Tibial nerve (tissue), 3 donors: ENCODE measurements at regions not wholly inside any gene's neighbourhood (a gene's known extent, or its start where the extent isn't known, plus 50 kb on each side); places are given as distances from the start of the nearest gene placed in this dataset.

Experiments
- POLR2A ChIP-seq, 2 donors: fragments of 450-650 bp; IDR thresholded peaks; one replicate each; pipeline ENCODE4 v1.6.1; 2017; ENCODE audit warnings: antibody characterized with exemption in 2 of 2, mild to moderate bottlenecking in 2 of 2, moderate library complexity in 2 of 2
- TF ChIP-seq, protein P1 (sequence below), 5 experiments: fragments of 200-600 bp in 3 of 5; fragments of 450-650 bp in 2 of 5; sonication (generic) in 3 of 5; IDR thresholded peaks; one replicate each; pipeline ENCODE4 v1.5.1; 2016 to 2019; ENCODE audit warnings: antibody characterized with exemption in 5 of 5, mild to moderate bottlenecking in 3 of 5, moderate library complexity in 2 of 5

DNA sequence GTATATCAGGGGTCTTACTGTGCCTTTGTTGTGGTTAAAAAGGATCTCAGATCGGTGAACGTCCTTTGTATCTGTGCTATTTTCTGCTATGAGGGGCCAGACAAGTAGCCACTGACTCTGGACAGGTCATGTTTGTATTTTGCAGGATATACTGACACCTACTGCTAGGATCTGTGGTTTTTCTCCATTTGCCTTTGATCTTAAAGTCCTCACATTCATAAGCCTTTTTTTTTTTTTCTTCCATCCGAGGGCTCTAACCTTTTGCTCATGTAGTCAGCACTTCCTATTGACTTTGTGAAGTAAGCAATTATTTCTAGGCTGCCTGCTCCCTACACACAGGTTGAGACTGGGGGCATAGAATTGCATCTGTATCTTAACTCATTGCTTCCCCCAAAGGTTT lies 106.2 kb downstream of the SLITRK5 start:
- TF ChIP-seq, protein P1, sequence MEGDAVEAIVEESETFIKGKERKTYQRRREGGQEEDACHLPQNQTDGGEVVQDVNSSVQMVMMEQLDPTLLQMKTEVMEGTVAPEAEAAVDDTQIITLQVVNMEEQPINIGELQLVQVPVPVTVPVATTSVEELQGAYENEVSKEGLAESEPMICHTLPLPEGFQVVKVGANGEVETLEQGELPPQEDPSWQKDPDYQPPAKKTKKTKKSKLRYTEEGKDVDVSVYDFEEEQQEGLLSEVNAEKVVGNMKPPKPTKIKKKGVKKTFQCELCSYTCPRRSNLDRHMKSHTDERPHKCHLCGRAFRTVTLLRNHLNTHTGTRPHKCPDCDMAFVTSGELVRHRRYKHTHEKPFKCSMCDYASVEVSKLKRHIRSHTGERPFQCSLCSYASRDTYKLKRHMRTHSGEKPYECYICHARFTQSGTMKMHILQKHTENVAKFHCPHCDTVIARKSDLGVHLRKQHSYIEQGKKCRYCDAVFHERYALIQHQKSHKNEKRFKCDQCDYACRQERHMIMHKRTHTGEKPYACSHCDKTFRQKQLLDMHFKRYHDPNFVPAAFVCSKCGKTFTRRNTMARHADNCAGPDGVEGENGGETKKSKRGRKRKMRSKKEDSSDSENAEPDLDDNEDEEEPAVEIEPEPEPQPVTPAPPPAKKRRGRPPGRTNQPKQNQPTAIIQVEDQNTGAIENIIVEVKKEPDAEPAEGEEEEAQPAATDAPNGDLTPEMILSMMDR (IDR thresholded peaks at IDR 0.05) = no peak
- TF ChIP-seq POLR2A (IDR thresholded peaks at IDR 0.05) = no peak
